ENCODE measurements at regions not wholly inside any gene's neighbourhood (a gene's known extent, or its start where the extent isn't known, plus 50 kb on each side); places are given as distances from the start of the nearest gene placed in this dataset.

DNA sequence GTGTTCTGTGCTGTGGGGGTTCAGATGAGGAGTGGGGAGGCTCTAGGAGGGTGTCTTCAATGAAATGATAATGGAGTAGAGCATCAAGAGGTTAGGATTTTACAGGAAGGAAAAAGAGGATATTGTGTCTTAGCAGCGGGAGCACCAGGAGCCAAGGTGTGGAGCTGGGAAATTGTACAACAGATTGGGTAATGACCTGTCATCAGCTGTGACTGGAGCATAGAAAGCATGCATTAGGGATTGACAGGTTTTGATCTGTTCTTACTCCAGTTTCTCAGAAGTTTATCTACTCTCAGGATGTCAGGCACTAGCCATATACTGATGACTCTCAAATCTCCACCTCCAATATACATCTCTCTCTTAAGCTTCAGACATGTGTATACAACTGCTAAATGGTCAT is 196.9 kb downstream of the ARHGAP12 start:
- no peak for FAIRE-seq
- no peak for DNase-seq (ENCODE audit: insufficient read length, low spot score)
- TF ChIP-seq, protein P1, sequence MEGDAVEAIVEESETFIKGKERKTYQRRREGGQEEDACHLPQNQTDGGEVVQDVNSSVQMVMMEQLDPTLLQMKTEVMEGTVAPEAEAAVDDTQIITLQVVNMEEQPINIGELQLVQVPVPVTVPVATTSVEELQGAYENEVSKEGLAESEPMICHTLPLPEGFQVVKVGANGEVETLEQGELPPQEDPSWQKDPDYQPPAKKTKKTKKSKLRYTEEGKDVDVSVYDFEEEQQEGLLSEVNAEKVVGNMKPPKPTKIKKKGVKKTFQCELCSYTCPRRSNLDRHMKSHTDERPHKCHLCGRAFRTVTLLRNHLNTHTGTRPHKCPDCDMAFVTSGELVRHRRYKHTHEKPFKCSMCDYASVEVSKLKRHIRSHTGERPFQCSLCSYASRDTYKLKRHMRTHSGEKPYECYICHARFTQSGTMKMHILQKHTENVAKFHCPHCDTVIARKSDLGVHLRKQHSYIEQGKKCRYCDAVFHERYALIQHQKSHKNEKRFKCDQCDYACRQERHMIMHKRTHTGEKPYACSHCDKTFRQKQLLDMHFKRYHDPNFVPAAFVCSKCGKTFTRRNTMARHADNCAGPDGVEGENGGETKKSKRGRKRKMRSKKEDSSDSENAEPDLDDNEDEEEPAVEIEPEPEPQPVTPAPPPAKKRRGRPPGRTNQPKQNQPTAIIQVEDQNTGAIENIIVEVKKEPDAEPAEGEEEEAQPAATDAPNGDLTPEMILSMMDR (IDR thresholded peaks at IDR 0.05; ENCODE audit: insufficient read depth, missing control alignments): no peak

DNA sequence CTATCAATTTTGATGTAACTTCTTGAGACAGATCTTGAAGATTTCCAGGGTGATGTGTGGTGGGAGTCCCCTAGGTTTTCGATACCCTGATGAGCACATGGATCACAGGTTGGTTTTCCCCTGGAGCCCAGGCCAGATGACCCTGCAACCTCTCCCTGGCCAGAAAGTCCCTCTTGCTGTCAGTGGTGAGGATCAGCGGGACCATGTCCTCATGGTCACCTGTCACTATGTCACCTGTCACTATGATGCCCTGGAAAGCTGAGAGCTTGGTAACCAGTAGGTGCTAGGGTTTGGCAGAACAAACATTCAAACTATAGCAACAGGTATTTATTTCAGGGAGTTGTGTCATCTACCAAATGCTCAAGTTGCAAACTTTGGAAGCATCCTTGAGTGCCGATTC is 197.9 kb downstream of the ARHGAP12 start:
- DNase-seq (ENCODE audit: insufficient read length, low spot score) (no peak), FAIRE-seq (no peak)
- TF ChIP-seq, protein P1 (IDR thresholded peaks at IDR 0.05; ENCODE audit: insufficient read depth, missing control alignments): no peak

DNA sequence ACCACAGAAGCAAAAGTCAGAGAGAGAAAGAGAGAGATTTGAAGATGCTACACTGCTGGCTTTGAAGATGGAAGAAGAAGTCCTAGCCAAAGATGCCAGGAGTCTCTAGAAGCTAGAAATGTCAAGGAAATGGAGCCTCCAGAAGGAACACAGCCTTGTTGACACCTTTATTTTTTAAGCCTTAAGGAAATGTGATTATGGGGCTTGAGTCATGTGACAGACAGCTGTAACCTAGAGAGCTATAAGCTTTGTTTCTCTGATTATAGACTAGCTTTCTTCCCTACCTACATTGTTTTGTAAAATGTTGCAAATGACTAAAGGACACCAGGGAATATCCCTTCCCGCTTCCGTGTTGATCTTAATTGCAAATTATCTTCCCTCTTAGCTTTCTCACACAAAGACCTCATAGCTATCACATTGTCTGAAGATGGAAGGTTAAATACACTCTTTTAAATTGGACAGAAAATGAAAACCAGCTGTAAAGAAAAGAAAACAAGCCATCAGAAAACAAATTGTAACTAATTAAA is 199.9 kb downstream of the ARHGAP12 start:
- TF ChIP-seq, protein P1 (IDR thresholded peaks at IDR 0.05; ENCODE audit: insufficient read depth, missing control alignments): no peak
- no peak for DNase-seq (ENCODE audit: insufficient read length, low spot score)
- no peak for FAIRE-seq

DNA sequence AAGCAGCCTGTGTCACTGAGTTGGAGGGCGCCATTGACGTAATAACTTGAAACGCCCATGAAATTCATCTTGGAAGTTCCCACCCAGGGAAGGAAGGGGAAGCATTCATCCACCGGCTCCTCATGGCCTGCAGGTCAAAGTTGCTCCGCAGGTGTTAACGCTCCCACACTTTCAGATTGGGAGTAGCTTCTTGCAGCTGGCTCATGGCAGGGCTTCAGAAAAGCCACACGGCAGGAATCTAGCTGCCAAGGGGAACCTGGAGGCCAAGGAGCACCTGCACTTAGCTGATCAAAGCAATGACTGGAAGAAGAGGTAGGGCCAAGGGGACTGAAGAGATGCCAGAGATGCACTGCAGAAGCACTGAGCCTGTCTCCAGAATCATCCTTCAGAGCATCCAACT is 203.2 kb downstream of the ARHGAP12 start:
- no peak for FAIRE-seq
- TF ChIP-seq, protein P1 (IDR thresholded peaks at IDR 0.05; ENCODE audit: insufficient read depth, missing control alignments): no peak

DNA sequence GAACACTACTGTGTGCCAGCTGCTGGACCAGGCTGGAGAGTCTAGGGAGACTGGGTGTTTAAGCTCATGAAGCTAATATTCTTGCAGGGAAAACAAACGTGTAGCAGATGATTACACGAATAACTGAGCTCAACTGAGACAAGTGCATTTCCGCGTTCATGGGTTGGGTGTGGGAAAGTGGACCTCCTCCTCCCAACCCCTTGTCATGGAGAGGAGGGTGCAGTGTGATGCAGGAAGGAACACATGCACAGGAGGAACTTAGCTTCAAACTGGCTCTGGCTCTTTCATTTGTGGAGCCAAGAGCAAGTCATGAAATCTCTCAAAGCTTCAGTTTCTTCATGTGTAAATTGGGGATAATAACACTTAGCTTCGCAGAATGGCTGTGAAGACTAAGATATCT is 204.3 kb downstream of the ARHGAP12 start:
- TF ChIP-seq, protein P1 (IDR thresholded peaks at IDR 0.05; ENCODE audit: insufficient read depth, missing control alignments): no peak
- no peak for FAIRE-seq
- DNase-seq (ENCODE audit: insufficient read length, low spot score): no peak

More for the DNA sequence above, 203.2 kb downstream of the ARHGAP12 start:
- no peak for DNase-seq (ENCODE audit: insufficient read length, low spot score)

DNA sequence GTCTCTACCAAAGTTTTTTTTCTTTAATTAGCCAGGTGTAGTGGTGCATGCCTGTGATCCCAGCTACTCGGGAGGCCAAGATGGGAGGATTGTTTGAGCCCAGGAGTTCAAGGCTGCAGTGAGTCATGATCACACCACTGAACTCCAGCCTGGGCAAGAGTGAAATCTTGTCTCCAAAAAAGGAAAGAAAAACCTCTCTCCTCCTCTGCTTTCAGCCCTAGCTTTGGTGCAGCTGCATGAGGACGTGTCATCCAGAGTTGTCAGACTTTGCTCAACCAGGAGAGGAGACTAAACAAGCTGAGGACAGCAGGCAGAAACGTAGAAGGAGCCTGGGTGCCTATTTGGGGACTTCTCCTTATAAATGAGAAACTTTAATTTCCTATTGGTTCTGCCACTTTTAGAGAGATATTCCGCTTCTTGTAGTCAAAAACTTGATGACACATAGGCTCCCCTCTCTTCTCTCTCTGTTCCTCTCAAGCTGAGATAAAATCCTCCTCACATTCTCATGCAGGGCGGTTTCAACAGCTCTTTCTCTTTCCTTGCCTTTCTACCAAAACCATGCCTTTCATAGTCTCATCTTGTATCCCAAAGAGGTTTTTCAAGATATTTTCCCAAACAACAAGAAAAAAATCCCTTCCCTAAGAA is 205.4 kb downstream of the ARHGAP12 start:
- DNase-seq (ENCODE audit: insufficient read length, low spot score) (no peak), FAIRE-seq (no peak)
- TF ChIP-seq, protein P1 (IDR thresholded peaks at IDR 0.05; ENCODE audit: insufficient read depth, missing control alignments): no peak

DNA sequence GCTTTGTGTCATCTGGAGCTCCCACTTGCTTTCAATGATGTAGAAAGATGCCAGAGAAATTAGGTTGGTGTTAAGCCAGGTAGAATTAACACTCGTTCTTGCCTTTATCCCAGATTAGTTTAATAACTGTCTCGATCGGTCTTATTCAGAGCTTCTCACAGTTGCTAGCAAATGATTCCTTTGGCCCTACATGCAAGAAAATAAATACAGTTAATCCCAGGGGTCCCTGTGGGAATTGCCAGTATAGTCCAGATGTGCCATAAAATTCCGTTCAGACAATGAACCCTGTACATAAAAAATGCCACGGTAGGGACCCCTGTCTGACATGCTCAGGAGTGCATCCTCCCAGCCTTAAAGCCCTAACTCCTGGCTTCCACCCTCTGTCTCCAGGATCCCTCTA is 207.5 kb downstream of the ARHGAP12 start:
- TF ChIP-seq, protein P1 (IDR thresholded peaks at IDR 0.05; ENCODE audit: insufficient read depth, missing control alignments): no peak
- FAIRE-seq (peak; percentile 66), DNase-seq (ENCODE audit: insufficient read length, low spot score) (peak; percentile 62)
